Colonic mucosa (tissue), 4 donors: ENCODE measurements at regions not wholly inside any gene's neighbourhood (a gene's known extent, or its start where the extent isn't known, plus 50 kb on each side); places are given as distances from the start of the nearest gene placed in this dataset.

Experiments
- DNase-seq: peaks from one replicate; pipeline ENCODE4 v3.0.0-alpha.2; 2020
- H3K27ac ChIP-seq: fragments of 200-600 bp; one replicate; pipeline ENCODE4 v1.8.0; 2021
- H3K27me3 ChIP-seq: fragments of 200-600 bp; one replicate; pipeline ENCODE4 v1.8.0; 2021
- H3K36me3 ChIP-seq: fragments of 200-600 bp; one replicate; pipeline ENCODE4 v1.8.0; 2021
- H3K4me1 ChIP-seq: fragments of 200-600 bp; one replicate; pipeline ENCODE4 v1.8.0; 2021; ENCODE audit warnings: mild to moderate bottlenecking
- H3K4me3 ChIP-seq: fragments of 200-600 bp; one replicate; pipeline ENCODE4 v1.8.0; 2021
- H3K9ac ChIP-seq, 2 donors: one replicate each; pipeline ENCODE4 v1.7.0; 2013; ENCODE audit warnings: control low read depth in 2 of 2, low read depth in 2 of 2, low read length in 2 of 2
- H3K9me3 ChIP-seq: fragments of 200-600 bp; one replicate; pipeline ENCODE4 v1.8.0; 2021
- CTCF ChIP-seq: fragments of 200-600 bp; IDR thresholded peaks from one replicate; pipeline ENCODE4 v1.8.0; 2022; ENCODE audit warnings: antibody characterized with exemption, mild to moderate bottlenecking
- intact Hi-C: fragments of 100-400 bp; cut with DNase I; formaldehyde crosslinking; loops from one replicate; pipeline ENCODE4 v1.14.1; 2022
- donor health status: healthy.
- donor health status: DM: no; HTN: no; CAD: no.
- donor health status: DM: no; HTN: no; CAD: no.

- no peak overlapping the region for H3K9ac ChIP-seq
- TF ChIP-seq CTCF = no peak
- no peak for DNase-seq
- no peak overlapping the region for H3K4me3 ChIP-seq
- H3K4me1 ChIP-seq = no peaks in the 10 kb centered on the region
- H3K27ac ChIP-seq = no peak overlapping the region
- no peaks in the 10 kb centered on the region for H3K27me3 ChIP-seq
- intact Hi-C loops = loop anchor here (5.0 to 10.0 kb wide), 2 partner anchors 233 to 471 kb away; no protein-coding TSS in a partner anchor
- H3K9me3 ChIP-seq = no peaks in the 10 kb centered on the region
- H3K36me3 ChIP-seq = no peaks in the 10 kb centered on the region
These were observed 193.6 kb upstream of the PKDCC start for GRCh38 chr2:41854227-41854626.

GRCh38 chr2:41856946-41857345, 190.9 kb upstream of the PKDCC start:
- no peaks in the 10 kb centered on the region for H3K36me3 ChIP-seq
- no peak overlapping the region for H3K4me3 ChIP-seq
- H3K9ac ChIP-seq = no peak overlapping the region
- intact Hi-C loops = loop anchor here (10.0 kb wide), 1 partner anchor 468 kb away; no protein-coding TSS in a partner anchor
- H3K27ac ChIP-seq = no peak overlapping the region
- H3K9me3 ChIP-seq = no peaks in the 10 kb centered on the region
- no peaks in the 10 kb centered on the region for H3K4me1 ChIP-seq
- DNase-seq = no peak
- no peak for TF ChIP-seq CTCF
- no peaks in the 10 kb centered on the region for H3K27me3 ChIP-seq

GRCh38 chr2:41859615-41860514, 188.0 kb upstream of the PKDCC start:
- H3K36me3 ChIP-seq = no peaks in the 10 kb centered on the region
- no peak overlapping the region for H3K9ac ChIP-seq
- H3K9me3 ChIP-seq = no peaks in the 10 kb centered on the region
- H3K4me1 ChIP-seq = no peaks in the 10 kb centered on the region
- H3K27ac ChIP-seq = peak overlapping the region; percentile 8
- TF ChIP-seq CTCF = no peak
- intact Hi-C loops = loop anchor here (10.0 kb wide), 1 partner anchor 465 kb away; no protein-coding TSS in a partner anchor
- peak; percentile 58 for DNase-seq
- no peaks in the 10 kb centered on the region for H3K27me3 ChIP-seq
- no peak overlapping the region for H3K4me3 ChIP-seq

- Histone ChIP-seq H3K9me3 (no peaks in the 10 kb centered on the region), H3K36me3 (no peaks in the 10 kb centered on the region), H3K27ac (no peak overlapping the region), H3K9ac (no peak overlapping the region), H3K27me3 (no peaks in the 10 kb centered on the region), H3K4me3 (no peak overlapping the region), H3K4me1 (no peaks in the 10 kb centered on the region)
- no peak for TF ChIP-seq CTCF
- DNase-seq = no peak
- intact Hi-C loops = no loop called here
These were observed 184.8 kb upstream of the PKDCC start for GRCh38 chr2:41863062-41863461.

- no peak for DNase-seq
- H3K9me3 ChIP-seq = no peaks in the 10 kb centered on the region
- intact Hi-C loops = no loop called here
- no peak for TF ChIP-seq CTCF
- H3K9ac ChIP-seq = no peak overlapping the region
- H3K4me1 ChIP-seq = no peaks in the 10 kb centered on the region
- no peak overlapping the region for H3K27ac ChIP-seq
- no peaks in the 10 kb centered on the region for H3K36me3 ChIP-seq
- H3K4me3 ChIP-seq = no peak overlapping the region
- H3K27me3 ChIP-seq = no peaks in the 10 kb centered on the region
These were observed 182.6 kb upstream of the PKDCC start for GRCh38 chr2:41865263-41865662.
